ENCODE measurements at regions not wholly inside any gene's neighbourhood (a gene's known extent, or its start where the extent isn't known, plus 50 kb on each side); places are given as distances from the start of the nearest gene placed in this dataset.

DNA sequence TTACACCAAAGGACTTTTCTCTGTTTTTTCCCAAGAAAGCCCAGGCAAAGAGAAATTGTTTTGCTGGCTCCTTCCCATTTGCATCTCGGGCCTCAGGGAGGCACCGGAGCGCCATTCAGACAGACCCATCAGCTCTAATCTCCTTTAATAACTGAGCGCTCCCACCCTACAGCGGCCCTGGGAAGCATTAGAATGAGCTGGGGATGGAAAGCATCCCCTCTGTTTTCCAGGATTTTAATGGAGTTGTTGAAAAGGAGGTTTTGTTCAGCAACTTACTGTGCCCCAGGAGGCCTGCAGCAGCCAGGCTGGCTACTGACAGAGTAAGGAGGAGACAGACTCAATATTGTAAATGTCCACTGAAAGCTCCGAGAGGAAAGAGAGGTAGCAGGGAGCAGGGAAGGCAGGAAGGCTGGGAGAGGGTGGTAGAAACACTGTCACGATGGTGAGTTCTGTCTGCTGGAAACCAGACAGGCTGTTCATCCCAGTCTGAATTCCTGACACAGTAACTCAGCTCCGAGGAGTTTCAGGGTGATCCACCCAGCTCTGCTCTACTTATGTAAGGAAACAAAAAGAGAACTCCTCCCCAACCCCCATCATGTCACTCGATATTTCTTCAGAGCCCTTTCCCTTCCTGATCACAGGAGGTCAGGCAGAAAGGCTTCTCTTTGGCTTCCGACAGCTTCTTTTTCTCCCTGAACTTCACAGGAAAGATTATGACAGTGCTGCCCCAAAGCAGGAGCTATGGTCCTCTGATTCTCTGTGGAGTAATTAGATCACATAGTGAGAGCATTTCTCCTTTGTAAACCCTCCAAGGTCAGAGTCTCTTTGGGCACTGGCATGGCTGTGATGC lies 62.5 kb upstream of the TMEM132D start:
- Histone ChIP-seq H3K9me3 (replicated peaks) (peaks cover 29% of the 10 kb centered on the region), H3K4me3 (no peak overlapping the region), H3K27me3 (ENCODE audit: low read depth) (peaks cover 50% of the 10 kb centered on the region), H3K4me1 (no peaks in the 10 kb centered on the region), H3K27ac (replicated peaks) (no peak overlapping the region), H3K36me3 (no peaks in the 10 kb centered on the region)
- no peak for DNase-seq
- intact Hi-C loops (cut with micrococcal nuclease) = no loop called here
- TF ChIP-seq, protein P1, sequence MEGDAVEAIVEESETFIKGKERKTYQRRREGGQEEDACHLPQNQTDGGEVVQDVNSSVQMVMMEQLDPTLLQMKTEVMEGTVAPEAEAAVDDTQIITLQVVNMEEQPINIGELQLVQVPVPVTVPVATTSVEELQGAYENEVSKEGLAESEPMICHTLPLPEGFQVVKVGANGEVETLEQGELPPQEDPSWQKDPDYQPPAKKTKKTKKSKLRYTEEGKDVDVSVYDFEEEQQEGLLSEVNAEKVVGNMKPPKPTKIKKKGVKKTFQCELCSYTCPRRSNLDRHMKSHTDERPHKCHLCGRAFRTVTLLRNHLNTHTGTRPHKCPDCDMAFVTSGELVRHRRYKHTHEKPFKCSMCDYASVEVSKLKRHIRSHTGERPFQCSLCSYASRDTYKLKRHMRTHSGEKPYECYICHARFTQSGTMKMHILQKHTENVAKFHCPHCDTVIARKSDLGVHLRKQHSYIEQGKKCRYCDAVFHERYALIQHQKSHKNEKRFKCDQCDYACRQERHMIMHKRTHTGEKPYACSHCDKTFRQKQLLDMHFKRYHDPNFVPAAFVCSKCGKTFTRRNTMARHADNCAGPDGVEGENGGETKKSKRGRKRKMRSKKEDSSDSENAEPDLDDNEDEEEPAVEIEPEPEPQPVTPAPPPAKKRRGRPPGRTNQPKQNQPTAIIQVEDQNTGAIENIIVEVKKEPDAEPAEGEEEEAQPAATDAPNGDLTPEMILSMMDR (IDR thresholded peaks at IDR 0.05; ENCODE audit: borderline replicate concordance) = no peak

GRCh38 chr12:129971721-129972120 lies 67.9 kb upstream of the TMEM132D start:
- no peaks in the 10 kb centered on the region for H3K36me3 ChIP-seq
- intact Hi-C loops (cut with micrococcal nuclease) = no loop called here
- H3K4me3 ChIP-seq = no peak overlapping the region
- TF ChIP-seq, protein P1 (IDR thresholded peaks at IDR 0.05; ENCODE audit: borderline replicate concordance) = no peak
- no peak for DNase-seq
- H3K9me3 ChIP-seq (replicated peaks) = peaks cover 17% of the 10 kb centered on the region
- H3K27ac ChIP-seq (replicated peaks) = no peak overlapping the region
- H3K4me1 ChIP-seq = no peaks in the 10 kb centered on the region
- peaks cover 10% of the 10 kb centered on the region for H3K27me3 ChIP-seq (ENCODE audit: low read depth)

DNA sequence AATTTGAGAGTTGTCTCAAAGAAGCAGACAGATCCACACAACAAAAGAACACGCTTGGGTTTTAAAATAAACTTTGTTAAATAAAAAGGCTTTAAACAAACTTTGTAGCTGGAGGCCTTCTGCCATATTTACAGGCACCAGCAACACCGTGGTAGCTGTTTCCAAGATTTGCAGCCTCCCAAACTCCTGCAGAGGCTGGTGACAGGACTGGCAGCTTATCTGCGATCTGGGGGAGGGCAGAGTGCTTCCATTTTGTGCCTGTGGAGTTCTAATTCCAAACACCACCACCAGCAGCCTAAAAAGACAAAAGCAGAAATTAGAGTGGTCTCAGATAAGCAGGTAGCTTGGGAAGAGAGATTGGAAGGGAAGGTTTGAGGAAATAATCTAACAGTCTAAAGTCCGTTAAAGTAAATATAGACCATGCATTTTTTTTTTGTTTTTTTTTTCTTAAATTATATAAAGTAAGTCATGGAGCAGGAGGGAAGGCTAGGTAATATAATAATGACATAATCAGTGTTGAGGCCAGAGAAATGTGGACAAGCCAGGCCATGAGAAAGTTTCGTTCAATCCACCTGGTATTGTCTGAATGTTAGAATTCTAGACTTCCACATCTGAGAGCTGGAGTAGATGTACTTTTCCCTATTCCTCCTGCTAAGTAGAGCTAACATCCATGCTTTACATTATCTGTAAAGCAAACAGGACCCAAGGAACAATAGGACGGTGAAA lies 69.6 kb upstream of the TMEM132D start:
- H3K27me3 ChIP-seq (ENCODE audit: low read depth) = peaks cover 10% of the 10 kb centered on the region
- no peaks in the 10 kb centered on the region for H3K36me3 ChIP-seq
- no peaks in the 10 kb centered on the region for H3K4me1 ChIP-seq
- H3K4me3 ChIP-seq = no peak overlapping the region
- H3K9me3 ChIP-seq (replicated peaks) = peaks cover 13% of the 10 kb centered on the region
- TF ChIP-seq, protein P1 (IDR thresholded peaks at IDR 0.05; ENCODE audit: borderline replicate concordance) = no peak
- DNase-seq = no peak
- no peak overlapping the region for H3K27ac ChIP-seq (replicated peaks)
- intact Hi-C loops (cut with micrococcal nuclease) = no loop called here

DNA sequence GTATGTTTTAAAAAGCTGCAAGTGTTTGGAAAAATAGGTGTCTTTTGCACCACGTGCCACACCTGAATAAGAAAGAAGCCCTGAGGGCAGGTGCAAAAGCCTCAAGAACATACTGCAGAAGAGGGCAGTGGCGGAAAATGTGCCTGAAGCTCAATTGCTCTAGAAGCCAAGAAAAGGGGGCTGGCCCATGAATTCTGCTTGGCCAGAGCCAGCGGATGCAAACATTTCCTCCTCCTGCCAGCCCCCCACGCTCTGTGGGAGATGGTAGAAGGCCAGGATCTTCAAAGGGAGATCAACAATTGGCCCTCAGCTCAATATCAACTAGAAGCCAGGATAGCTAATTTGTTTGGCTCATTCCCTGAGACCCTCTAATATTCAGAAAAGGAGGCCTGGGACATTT lies 80.3 kb upstream of the TMEM132D start:
- Histone ChIP-seq H3K27me3 (ENCODE audit: low read depth) (peaks cover 17% of the 10 kb centered on the region), H3K9me3 (replicated peaks) (peaks cover 16% of the 10 kb centered on the region), H3K27ac (replicated peaks) (no peak overlapping the region), H3K4me1 (no peaks in the 10 kb centered on the region), H3K4me3 (no peak overlapping the region), H3K36me3 (no peaks in the 10 kb centered on the region)
- intact Hi-C loops (cut with micrococcal nuclease) = no loop called here
- no peak for DNase-seq
- TF ChIP-seq, protein P1 (IDR thresholded peaks at IDR 0.05; ENCODE audit: borderline replicate concordance) = no peak

GRCh38 chr12:129987841-129988240 lies 84.0 kb upstream of the TMEM132D start:
- Histone ChIP-seq H3K4me3 (no peak overlapping the region), H3K9me3 (replicated peaks) (peaks cover 30% of the 10 kb centered on the region), H3K27ac (replicated peaks) (no peak overlapping the region), H3K4me1 (no peaks in the 10 kb centered on the region), H3K27me3 (ENCODE audit: low read depth) (peaks cover 5% of the 10 kb centered on the region), H3K36me3 (no peaks in the 10 kb centered on the region)
- intact Hi-C loops (cut with micrococcal nuclease) = no loop called here
- DNase-seq = no peak
- TF ChIP-seq, protein P1 (IDR thresholded peaks at IDR 0.05; ENCODE audit: borderline replicate concordance) = no peak
